GM12873 (cell line): ENCODE measurements at regions not wholly inside any gene's neighbourhood (a gene's known extent, or its start where the extent isn't known, plus 50 kb on each side); places are given as distances from the start of the nearest gene placed in this dataset.

Source experiments
- CTCF ChIP-seq: IDR thresholded peaks from 2 replicates; pipeline ENCODE4 v1.5.1; 2012; ENCODE audit warnings: low read depth, mild to moderate bottlenecking, moderate library complexity, low read length, control low read depth; ENCODE audit not compliant: insufficient read depth; ENCODE audit errors: missing control alignments

GRCh38 chr12:75827061-75827460 lies 204.5 kb downstream of the PHLDA1 start:
- no peak for TF ChIP-seq CTCF

GRCh38 chr12:75825686-75826085 lies 205.9 kb downstream of the PHLDA1 start:
- no peak for TF ChIP-seq CTCF

- TF ChIP-seq CTCF: no peak
These were observed 208.1 kb downstream of the PHLDA1 start for GRCh38 chr12:75823475-75823874.

- TF ChIP-seq CTCF: no peak
These were observed 209.2 kb downstream of the PHLDA1 start for GRCh38 chr12:75822416-75822815.

GRCh38 chr12:75820848-75821578 lies 210.6 kb downstream of the PHLDA1 start:
- TF ChIP-seq CTCF: no peak

DNA sequence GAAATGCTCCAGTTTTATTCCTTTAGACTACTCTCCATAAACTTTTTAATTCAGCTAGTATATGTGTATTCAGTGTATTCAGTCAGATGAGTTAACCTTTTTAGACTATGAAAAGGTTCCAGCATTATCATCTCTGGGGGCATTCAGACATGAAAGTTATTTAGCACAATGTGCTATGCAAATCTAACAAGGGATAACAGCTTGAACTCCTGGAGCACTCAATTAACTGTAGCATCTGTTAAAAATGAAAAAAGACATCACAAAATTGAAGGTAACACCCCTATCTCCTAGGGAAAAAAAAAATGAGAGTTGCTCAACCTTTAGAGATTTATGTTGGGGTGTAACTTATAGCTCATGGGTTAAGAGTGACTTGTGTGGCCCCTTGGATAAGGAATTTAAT lies 211.5 kb downstream of the PHLDA1 start:
- no peak for TF ChIP-seq CTCF

DNA sequence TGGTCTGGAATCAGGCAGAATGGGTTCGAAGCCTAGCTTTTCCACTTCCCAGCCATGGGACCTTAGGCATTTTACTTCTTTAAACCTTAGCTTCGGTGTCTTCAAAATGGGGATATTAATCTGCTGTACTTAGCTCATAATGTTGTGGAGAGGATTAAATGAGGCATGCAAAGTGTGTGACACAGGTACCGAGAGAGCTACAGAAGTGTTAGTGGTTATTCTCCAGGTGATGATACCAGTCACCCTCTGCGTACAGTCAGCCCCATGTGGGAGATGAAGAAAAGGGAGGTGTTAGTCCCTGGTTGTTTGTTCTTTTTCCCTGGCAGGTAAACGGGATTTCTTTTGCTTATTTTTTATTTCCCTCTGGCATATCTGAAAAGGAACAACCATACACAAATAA lies 212.1 kb downstream of the PHLDA1 start:
- TF ChIP-seq CTCF: no peak
